DMS 273 (cell line): ENCODE measurements at regions not wholly inside any gene's neighbourhood (a gene's known extent, or its start where the extent isn't known, plus 50 kb on each side); places are given as distances from the start of the nearest gene placed in this dataset.

ENCODE experiments used
- DNase-seq: peaks from one replicate; lab custom pipeline; 2025; ENCODE audit not compliant: unreplicated experiment; lab: John Stamatoyannopoulos, UW

DNA sequence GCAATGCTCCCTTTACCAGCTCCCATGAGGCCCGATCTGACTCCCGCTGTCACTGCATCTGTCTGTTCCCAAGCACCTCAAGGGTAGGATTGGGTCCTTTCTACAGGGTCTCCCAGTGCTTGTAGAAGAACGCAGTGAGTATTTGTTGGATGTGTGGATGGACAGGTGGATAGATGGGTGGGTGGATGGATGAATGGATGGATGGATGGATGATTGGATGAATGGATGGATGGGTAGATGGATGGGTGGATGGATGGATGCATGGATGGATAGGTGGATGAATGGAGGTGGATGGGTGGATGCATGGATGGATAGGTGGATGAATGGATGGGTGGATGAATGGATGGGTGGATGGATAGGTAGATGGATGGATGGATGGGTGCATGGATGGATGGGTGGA, 91.6 kb downstream of the HS1BP3 start:
- no peak for DNase-seq

DNA sequence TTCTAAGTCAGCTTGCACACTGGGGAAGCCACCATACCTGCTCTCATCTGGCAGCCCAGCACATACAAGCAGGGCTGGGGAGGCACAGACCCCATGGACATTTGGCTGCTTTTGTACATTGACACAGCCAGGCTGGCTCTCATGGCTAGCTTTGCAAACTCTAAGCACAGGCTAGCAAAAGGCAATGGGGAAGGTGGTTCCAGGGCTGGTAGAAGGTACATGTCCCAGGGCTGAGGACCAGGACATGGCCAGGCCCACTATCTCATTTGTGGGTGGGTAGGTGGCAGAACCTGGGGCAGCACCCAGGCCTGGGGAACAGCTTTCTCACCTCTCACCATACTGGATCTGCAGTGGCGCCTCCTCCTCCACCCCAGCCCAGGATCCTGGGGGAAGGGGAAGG, 90.9 kb downstream of the HS1BP3 start:
- DNase-seq = no peak

DNA sequence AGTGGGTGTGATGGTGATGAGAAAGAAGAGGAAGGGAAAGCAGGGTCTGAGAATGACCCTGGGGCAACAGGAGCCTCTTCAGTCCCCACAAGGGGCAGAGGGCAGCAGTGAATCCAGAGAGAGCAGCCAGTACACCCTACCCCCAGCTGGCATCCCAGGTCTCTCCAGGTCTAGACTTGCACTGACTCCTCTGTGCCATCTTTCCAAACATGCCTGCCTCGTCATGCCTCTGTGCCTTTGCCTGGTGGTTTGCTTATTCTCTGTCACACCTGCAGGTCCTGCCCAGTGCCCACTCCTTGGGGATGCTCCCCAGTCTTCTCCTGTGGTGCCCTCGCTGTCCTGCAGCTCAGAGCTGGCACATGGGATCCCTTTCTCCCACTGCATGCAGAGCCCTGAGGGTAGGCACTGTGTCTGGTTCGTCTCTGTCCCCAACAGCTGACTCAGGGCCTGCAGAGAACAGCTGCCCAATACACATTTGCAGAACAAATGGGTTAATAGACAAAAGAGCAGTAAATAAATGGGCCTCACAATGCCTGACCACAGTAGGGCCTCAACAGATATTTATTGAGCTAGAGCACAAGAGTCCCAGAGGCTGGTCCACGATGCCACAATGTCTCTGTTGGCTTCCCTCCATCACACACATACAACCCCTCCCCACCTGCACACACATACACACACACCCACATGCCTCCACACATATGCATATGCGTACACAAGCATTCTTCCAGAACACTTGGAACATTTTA, 89.8 kb downstream of the HS1BP3 start:
- peak; percentile 23 for DNase-seq

DNA sequence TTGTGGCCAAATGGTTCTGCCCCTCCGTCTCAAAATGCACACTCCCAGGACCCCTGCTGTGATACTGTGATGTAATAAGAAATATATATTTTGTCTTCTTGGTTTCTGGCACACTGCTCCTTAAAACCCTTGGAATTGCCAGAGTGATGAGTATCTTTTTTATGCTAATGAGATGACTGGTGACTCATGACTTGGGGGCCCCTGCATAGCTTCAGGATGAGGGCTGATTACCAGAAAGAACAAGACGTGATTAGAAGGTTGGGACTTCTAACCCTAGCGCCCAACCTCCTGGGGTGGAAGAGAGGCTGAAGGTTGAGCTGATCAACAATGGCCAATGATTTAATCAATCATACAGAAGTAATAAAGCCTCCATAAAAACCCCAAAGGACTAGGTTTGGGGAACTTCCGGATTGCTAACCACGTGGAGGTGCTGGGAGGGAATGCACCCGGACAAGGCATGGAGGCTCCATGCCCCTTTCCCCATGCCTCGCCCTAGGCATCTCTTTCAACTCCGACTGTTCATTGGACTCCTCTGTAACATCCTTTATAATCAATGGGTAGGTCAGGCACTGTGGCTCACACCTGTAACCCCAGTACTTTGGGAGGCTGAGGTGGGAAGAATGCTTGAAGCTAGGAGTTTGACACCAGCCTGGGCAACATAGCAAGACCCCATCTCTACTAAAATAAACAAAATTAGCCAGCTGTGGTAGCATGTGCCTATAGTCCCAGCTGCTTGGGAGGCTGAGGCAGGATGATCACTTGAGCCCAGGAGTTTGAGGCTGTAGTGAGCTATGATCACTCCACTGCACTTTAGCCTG, 89.1 kb downstream of the HS1BP3 start:
- DNase-seq = peak; percentile 38

DNA sequence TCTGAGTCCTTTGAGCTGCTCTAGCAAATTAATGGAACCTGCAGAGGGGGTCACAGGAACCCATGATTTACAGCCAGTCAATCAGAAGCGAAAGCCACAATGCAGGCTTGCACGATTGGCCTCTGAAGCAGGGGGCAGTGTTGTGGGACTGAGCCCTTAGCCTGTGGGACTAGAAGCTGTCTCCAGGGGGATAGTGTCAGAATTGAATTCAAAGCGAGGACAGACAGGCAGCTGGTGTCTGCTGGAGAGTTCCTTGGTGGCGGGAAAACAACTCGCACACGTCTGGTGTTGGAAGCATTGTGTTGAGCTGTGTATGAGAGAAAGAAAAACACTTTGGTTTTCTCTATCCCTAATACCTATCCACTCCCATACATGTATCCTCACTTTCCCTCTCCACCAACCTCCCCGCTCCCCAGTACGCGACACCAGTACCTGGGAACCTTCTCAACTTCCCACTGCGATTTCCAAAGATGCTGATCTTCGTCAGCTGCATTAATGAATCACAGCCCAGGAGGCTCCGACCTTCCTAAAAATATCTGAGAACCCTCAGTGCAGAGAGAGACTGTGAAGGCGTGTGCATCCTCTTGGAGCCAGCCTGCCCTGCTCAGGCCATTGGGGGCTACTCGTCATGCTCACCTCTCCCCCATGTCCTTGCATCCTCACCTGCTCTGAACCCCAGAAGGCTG, 88.2 kb downstream of the HS1BP3 start:
- peak; percentile 58 for DNase-seq

DNA sequence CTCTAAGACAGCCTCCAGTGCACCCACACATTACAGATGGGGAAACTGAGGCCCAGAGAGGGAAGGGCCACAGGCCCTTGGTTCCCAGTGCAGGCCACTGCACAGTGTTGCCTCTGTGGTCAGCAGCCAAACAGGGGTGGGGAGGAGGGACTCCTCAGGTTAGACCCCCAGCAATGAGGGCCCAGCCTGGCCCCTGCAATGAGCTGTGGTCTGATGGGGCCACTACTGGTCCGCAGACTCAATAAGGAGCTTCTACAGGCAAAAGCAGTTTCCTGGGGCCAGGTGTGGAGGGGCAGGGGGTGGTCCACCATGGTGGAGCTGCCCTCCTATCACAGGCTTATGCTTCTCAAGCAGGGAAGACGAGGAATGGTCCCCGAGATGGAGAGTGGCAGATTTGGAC, 87.6 kb downstream of the HS1BP3 start:
- no peak for DNase-seq

DNA sequence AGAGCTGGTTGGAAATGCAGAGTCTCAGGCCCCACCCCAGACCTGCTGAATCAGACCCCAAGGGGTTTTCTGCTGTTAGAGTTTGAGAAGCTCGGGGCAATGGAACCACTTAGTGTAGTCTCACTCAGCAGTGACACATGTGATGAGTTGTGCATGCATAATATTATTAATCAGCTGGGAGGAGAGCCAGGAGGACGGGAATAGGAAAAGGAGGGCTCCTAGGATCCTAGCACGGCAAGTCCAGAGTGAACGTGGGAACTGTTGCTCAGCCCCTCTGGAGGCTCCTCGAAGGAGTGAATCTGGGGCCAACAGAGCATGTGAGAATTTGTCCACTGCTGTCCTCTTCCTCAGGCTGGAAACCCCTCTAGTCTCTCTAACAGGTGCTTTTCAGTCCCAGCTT, 87.1 kb downstream of the HS1BP3 start:
- peak; percentile 19 for DNase-seq

DNA sequence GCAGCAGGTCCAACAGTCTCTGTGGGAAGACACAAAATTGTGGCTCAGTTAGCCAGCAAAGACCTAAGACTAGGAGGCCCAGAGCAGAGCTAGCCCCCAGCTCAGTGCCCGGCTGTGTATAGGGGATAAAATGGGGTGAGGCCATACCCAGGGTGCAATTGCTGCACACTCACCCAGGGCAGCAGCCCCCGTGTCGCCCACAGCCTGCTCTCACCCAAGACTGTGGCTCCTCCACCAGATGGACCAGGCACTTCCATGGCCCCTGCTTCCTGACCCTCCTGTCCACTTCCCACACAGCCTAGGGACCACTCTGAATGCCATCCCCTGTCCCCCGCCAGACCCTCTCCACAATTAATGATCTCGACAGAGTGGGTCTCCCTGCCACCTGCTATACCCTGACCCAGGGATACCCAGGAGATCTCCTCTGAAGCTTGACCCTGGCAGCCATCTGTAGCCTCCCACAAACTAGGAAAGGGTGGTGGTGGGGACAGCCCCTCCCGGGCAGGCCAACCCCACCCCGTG, 85.7 kb downstream of the HS1BP3 start:
- DNase-seq = no peak

DNA sequence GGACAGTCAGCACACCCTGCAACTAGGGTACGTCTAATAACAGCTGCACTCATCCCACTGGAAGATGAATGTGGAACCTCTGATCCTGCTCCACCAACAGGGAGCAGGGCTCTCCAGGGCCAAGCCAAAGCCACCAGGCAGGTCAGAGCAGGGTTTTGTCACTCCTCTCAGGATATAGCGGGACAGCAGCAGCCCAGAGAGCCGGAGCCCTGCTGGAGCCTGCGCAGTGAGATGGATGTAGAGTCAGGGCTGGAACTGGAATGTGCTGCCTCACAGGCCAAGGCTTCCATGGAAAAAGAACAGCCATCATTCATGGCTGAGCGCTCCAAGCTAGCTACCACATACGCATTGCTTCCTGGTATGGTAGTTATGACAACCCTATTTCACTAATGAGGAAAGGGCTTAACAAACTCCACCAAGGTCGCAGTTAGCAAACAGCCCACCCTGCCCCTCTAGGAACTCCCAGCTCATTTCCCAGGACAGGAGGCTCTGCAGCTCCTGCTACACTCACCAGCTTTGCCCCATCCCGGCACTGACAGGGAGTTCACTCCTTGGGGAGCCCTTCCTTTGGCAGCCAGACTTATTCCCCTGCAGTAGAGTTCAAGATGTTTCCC, 85.2 kb downstream of the HS1BP3 start:
- DNase-seq = no peak

DNA sequence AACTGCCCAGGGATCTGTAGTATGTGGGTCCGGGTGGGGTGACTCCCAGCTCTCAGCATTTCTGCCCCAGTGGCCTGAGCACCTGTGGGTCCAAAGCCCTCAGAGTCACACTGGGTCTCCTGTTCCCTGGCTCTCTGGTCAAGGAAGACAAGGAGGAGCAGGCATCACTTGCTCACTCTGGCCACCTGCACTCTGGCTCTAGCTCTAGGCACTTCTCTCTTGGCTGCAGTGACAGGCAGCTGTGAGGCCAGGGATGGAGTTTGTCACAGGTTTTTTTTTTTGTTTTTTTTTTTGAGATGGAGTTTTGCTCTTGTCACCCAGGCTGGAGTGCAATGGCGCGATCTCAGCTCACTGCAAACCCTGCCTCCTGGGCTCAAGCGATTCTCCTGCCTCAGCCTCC, 84.6 kb downstream of the HS1BP3 start:
- DNase-seq = no peak

DNA sequence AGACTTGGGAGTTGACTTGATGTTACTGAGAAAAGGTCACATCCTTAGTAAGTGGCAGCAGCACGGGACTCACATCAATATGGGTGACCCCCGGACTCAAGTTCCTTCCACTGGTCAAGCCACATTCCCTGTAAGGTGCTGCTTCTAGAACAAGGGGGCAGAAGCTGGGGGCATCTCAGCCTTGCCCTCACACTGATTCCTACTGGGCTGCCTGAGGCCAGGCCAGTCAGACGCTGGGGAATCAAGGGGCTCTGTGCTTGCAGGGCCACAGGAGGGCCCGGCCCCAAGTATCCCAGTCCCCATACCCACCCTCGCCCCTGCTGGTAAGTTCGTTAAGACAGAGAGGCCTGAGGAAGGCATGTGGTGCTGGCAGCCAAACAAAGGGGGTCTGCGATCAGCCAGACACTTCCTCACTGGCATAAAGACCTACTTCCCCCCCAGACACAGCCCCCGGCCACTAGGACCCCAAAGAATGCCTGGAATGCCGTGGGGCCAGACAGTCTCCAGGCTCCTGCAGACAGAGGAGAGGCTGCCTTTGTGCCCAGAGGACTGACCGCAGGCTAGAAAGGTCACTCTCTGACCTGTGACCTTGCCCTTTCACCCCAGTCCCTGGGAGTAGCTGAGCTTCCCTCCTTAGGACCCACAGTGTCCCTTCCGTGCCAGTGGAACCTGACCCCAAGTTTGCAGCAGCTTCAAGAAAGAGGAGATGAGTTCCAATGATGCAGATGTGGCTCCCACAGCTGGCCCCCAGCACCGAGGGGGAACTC, 83.6 kb downstream of the HS1BP3 start:
- no peak for DNase-seq
